Panc1 (cell line): ENCODE measurements at regions not wholly inside any gene's neighbourhood (a gene's known extent, or its start where the extent isn't known, plus 50 kb on each side); places are given as distances from the start of the nearest gene placed in this dataset.

ENCODE experiments used
- ATAC-seq: fragments of 200-7000 bp; cut with Tn5 transposase; 2 replicates; pipeline ENCODE4 v1.9.1; 2020; ENCODE audit warnings: mild to moderate bottlenecking, moderate library complexity
- BruUV-seq: library from RNA; stranded (reverse); fragments of 400-500 nt; replicated peaks from 2 replicates; lab custom pipeline; 2021; lab: Mats Ljungman, UMichigan
- CTCF ChIA-PET: fragments of 300-600 bp; sonication (Branson Sonifier 250); formaldehyde crosslinking; loops from one replicate; lab custom pipeline; 2022; ENCODE audit warnings: antibody characterized with exemption; lab: Charles Lee
- POLR2A ChIA-PET: fragments of 300-600 bp; sonication (Branson Sonifier 250); formaldehyde crosslinking; loops from one replicate; lab custom pipeline; 2022; ENCODE audit warnings: antibody characterized with exemption; lab: Charles Lee
- DNase-seq: peaks from one replicate; pipeline ENCODE4 v3.0.0-alpha.2; 2010; ENCODE audit warnings: low read depth, low spot score
- H3K27ac ChIP-seq: 2 replicates; pipeline ENCODE4 v1.5.1; 2011; ENCODE audit warnings: mild to moderate bottlenecking, low read length, inconsistent platforms
- H3K27me3 ChIP-seq: fragments of 200-500 bp; sonication (Bioruptor generic); 2 replicates; pipeline ENCODE4 v1.6.0; 2014; ENCODE audit warnings: low read length, inconsistent platforms; ENCODE audit not compliant: control insufficient read depth, insufficient read depth
- H3K36me3 ChIP-seq: fragments of 200-500 bp; sonication (Bioruptor generic); 2 replicates; pipeline ENCODE4 v1.5.1; 2014; ENCODE audit warnings: inconsistent platforms, mild to moderate bottlenecking, low read length, moderate library complexity; ENCODE audit not compliant: control insufficient read depth, insufficient read depth
- H3K4me1 ChIP-seq: 2 replicates; pipeline ENCODE4 v1.5.1; 2011; ENCODE audit warnings: inconsistent platforms, mild to moderate bottlenecking, low read length, moderate library complexity; ENCODE audit not compliant: control insufficient read depth, insufficient read depth
- H3K4me3 ChIP-seq, 2 experiments: 2 replicates each; pipeline ENCODE4 v1.5.1; 2011 to 2012; ENCODE audit warnings: low read depth in 2 of 2, low read length in 2 of 2, mild to moderate bottlenecking in 2 of 2, inconsistent platforms in 1 of 2, moderate library complexity in 1 of 2
- H3K9me3 ChIP-seq: fragments of 200-500 bp; sonication (Bioruptor generic); 2 replicates; pipeline ENCODE4 v1.5.1; 2014; ENCODE audit warnings: low read depth, mild to moderate bottlenecking, inconsistent platforms, low read length, moderate library complexity; ENCODE audit not compliant: control insufficient read depth, insufficient read depth
- POLR2AphosphoS5 ChIP-seq: IDR thresholded peaks from 2 replicates; pipeline ENCODE4 v1.6.1; 2012; ENCODE audit warnings: mild to moderate bottlenecking, low read depth, low read length, moderate library complexity
- SIN3A ChIP-seq: IDR thresholded peaks from 2 replicates; pipeline ENCODE4 v1.6.1; 2012; ENCODE audit warnings: low read depth, mild to moderate bottlenecking, low read length, moderate library complexity, borderline replicate concordance; ENCODE audit not compliant: insufficient read depth
- TCF7L2 ChIP-seq: IDR thresholded peaks from 2 replicates; pipeline ENCODE4 v1.6.1; 2011; ENCODE audit warnings: mild to moderate bottlenecking, low read depth, low read length, inconsistent platforms
- in situ Hi-C: cut with HindIII; loops from 2 replicates; pipeline ENCODE4 v1.10.0; 2016; ENCODE audit warnings: low sequenced_read_pairs, low pct_unique_long_range_greater_than_20kb
- intact Hi-C: fragments of 100-400 bp; cut with micrococcal nuclease; formaldehyde crosslinking; loops from one replicate; pipeline ENCODE4 v1.10.0; 2022; ENCODE audit not compliant: unreplicated experiment
- TF ChIP-seq, protein P1 (sequence below), 2 experiments: IDR thresholded peaks; 2 replicates each; pipeline ENCODE4 v1.6.1; 2011 to 2012; ENCODE audit warnings: low read depth in 2 of 2, control low read depth in 1 of 2, low read length in 1 of 2, mild to moderate bottlenecking in 1 of 2, moderate library complexity in 1 of 2; ENCODE audit not compliant: insufficient read depth in 1 of 2
- TF ChIP-seq, protein P2 (sequence below): fragments of 450-650 bp; IDR thresholded peaks from 2 replicates; pipeline ENCODE4 v1.5.1; 2017; ENCODE audit warnings: mild to moderate bottlenecking

DNA sequence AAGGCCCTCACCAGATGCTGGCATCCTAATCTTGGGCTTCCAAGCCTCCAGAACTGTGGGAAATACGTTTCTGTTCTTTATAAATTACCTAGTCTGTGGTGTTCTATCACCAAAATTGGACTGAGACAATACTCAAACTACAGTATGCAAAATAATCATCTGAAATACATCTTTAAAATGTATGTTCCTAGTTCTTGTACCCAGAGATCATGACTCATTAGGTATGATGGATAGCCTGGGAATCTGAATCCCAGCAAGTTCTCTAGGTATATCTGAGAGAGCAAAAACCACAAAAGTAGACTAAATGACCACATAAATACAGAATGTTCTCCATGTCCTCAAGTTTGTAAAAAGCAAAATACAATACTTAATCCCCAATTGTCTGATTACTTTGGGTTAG lies 166.3 kb downstream of the YIPF5 start:
- no peak for TF ChIP-seq POLR2AphosphoS5
- TF ChIP-seq, protein P1, sequence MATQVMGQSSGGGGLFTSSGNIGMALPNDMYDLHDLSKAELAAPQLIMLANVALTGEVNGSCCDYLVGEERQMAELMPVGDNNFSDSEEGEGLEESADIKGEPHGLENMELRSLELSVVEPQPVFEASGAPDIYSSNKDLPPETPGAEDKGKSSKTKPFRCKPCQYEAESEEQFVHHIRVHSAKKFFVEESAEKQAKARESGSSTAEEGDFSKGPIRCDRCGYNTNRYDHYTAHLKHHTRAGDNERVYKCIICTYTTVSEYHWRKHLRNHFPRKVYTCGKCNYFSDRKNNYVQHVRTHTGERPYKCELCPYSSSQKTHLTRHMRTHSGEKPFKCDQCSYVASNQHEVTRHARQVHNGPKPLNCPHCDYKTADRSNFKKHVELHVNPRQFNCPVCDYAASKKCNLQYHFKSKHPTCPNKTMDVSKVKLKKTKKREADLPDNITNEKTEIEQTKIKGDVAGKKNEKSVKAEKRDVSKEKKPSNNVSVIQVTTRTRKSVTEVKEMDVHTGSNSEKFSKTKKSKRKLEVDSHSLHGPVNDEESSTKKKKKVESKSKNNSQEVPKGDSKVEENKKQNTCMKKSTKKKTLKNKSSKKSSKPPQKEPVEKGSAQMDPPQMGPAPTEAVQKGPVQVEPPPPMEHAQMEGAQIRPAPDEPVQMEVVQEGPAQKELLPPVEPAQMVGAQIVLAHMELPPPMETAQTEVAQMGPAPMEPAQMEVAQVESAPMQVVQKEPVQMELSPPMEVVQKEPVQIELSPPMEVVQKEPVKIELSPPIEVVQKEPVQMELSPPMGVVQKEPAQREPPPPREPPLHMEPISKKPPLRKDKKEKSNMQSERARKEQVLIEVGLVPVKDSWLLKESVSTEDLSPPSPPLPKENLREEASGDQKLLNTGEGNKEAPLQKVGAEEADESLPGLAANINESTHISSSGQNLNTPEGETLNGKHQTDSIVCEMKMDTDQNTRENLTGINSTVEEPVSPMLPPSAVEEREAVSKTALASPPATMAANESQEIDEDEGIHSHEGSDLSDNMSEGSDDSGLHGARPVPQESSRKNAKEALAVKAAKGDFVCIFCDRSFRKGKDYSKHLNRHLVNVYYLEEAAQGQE (IDR thresholded peaks at IDR 0.05; ENCODE audit: insufficient read depth in 1 of 2, low read depth in 2 of 2, low read length in 1 of 2): no peak
- TF ChIP-seq TCF7L2: no peak
- TF ChIP-seq SIN3A: no peak
- TF ChIP-seq, protein P2, sequence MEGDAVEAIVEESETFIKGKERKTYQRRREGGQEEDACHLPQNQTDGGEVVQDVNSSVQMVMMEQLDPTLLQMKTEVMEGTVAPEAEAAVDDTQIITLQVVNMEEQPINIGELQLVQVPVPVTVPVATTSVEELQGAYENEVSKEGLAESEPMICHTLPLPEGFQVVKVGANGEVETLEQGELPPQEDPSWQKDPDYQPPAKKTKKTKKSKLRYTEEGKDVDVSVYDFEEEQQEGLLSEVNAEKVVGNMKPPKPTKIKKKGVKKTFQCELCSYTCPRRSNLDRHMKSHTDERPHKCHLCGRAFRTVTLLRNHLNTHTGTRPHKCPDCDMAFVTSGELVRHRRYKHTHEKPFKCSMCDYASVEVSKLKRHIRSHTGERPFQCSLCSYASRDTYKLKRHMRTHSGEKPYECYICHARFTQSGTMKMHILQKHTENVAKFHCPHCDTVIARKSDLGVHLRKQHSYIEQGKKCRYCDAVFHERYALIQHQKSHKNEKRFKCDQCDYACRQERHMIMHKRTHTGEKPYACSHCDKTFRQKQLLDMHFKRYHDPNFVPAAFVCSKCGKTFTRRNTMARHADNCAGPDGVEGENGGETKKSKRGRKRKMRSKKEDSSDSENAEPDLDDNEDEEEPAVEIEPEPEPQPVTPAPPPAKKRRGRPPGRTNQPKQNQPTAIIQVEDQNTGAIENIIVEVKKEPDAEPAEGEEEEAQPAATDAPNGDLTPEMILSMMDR: no peak
- Histone ChIP-seq H3K27me3 (no peaks in the 10 kb centered on the region), H3K36me3 (no peaks in the 10 kb centered on the region), H3K27ac (no peak overlapping the region), H3K4me3 (no peak overlapping the region), H3K4me1 (no peaks in the 10 kb centered on the region), H3K9me3 (peaks cover 4% of the 10 kb centered on the region; the same call in 1 of the 2 replicates)
- no TSS peak for BruUV-seq
- POLR2A ChIA-PET: no interaction called here
- CTCF ChIA-PET: no interaction called here
- intact Hi-C loops (no loop called here), in situ Hi-C loops (no loop called here)
- DNase-seq (no peak), ATAC-seq (no peak)

DNA sequence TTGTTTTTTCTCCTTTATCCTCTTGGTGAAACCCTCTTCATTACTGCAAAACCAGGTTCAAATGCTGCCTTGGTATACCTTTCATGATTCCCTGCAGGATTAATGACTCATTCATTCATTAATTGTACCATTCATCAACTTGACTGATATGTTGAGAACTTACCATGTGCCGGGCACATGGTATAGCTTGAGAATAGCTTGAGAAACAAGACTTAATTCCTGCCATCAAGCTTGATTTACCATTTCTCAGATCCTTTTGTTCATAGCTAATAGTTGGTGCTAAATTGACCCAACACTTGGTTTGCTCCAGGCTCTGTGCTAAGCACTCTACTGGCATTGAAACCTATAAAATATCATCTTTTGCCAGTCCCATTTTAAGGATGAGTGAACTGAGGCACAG lies 165.7 kb downstream of the YIPF5 start:
- Histone ChIP-seq H3K4me3 (no peak overlapping the region), H3K9me3 (peaks cover 4% of the 10 kb centered on the region; the same call in 1 of the 2 replicates), H3K4me1 (no peaks in the 10 kb centered on the region), H3K27me3 (no peaks in the 10 kb centered on the region), H3K36me3 (no peaks in the 10 kb centered on the region), H3K27ac (no peak overlapping the region)
- intact Hi-C loops (no loop called here), in situ Hi-C loops (no loop called here)
- ATAC-seq (no peak), DNase-seq (no peak)
- CTCF ChIA-PET: no interaction called here
- TF ChIP-seq TCF7L2: no peak
- TF ChIP-seq, protein P2: no peak
- TF ChIP-seq, protein P1 (IDR thresholded peaks at IDR 0.05; ENCODE audit: insufficient read depth in 1 of 2, low read depth in 2 of 2, low read length in 1 of 2): no peak
- no peak for TF ChIP-seq SIN3A
- TF ChIP-seq POLR2AphosphoS5: no peak
- BruUV-seq: no TSS peak
- POLR2A ChIA-PET: no interaction called here
